ENCODE measurements at regions not wholly inside any gene's neighbourhood (a gene's known extent, or its start where the extent isn't known, plus 50 kb on each side); places are given as distances from the start of the nearest gene placed in this dataset.
"Not testable (repeated sequence)": the region's sequence is repeated elsewhere in the genome, so short reads cannot be mapped to it uniquely, and the experiment has no call there.

GRCh38 chr1:244106837-244107493 is 55.9 kb downstream of the ZBTB18 start:
- no peak for DNase-seq

GRCh38 chr1:244111027-244111426 is 59.9 kb downstream of the ZBTB18 start:
- DNase-seq, result no peak

GRCh38 chr1:244112041-244112440 is 61.0 kb downstream of the ZBTB18 start:
- no peak for DNase-seq

GRCh38 chr1:244112636-244113035 is 61.6 kb downstream of the ZBTB18 start:
- DNase-seq, result peak in 1 of 3 donors; percentile 91

GRCh38 chr1:244113532-244114320 is 62.6 kb downstream of the ZBTB18 start:
- DNase-seq, result peak in 1 of 3 donors; percentile 92

GRCh38 chr1:244114892-244115291 is 63.8 kb downstream of the ZBTB18 start:
- DNase-seq, result no peak

GRCh38 chr1:244116946-244117345 is 65.9 kb downstream of the ZBTB18 start:
- DNase-seq, result no peak

DNA sequence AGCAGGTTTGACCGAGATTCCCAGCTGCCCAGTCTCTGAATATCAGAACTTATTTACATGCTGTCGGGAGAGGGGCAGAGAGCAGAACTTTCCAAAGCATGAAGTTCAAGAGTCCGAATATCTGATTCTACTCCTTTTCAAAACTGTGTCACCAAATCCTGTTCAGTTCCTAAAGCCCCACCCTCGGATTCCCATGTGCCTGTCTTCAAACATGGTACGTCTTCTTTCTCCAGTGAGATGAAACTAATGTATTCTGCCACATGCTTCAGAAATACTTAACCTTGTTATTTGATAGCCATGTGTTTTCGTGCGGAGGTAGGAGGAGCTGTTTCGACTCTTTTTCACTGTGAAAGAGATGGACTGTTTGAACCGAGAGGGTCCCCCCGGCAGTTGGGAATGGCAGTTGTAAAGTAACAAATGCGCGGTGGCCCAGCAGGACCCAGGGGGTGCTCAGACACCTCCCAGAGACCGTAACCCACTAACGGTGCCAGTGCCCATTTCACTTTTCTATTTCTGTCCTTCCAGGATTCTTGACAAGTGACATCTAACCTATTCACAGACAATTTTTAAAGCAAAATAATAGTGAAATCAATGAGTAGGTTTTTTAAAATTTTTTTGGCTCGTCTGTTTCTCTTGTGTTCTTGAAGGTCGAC is 67.2 kb downstream of the ZBTB18 start:
- DNase-seq, result no peak

DNA sequence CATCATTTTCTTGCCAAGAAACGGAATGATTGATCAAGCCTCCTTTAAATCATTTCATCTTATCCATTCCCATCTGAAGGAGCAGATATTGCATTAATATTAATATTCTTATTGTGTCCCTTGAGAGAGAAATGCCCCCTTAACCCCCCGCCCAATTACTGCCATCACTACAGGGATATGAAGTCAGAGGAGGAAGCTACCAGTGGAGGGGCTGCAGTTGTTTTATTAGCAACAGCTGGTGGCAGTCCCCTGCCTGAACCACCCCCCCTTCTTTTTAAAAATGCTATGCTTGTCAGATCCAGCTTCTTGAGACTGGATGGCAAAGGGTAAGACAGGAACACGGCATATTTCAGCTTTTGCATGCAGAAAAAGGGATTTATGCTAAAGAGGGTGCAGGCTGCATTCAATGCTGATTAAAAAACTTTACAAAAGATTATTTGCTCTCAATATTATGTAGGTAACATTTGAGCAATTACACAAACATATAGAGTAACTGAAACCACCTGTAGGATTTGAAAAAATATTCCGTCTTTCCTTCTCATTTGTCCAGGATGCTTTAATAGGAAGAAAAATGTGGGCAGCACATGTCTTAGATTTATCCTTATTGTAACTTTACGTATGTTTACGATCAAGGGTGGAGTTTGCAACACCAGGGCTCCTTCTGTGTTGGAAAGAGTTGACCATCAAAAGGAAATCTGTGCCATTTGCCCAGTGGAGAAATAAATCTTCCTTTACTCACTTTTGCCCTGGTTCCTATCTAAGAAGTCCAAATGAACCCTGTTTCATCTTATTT is 77.7 kb downstream of the ZBTB18 start:
- no peak for DNase-seq

- no peak for DNase-seq
These were observed 86.2 kb downstream of the ZBTB18 start for GRCh38 chr1:244137276-244137675.

DNA sequence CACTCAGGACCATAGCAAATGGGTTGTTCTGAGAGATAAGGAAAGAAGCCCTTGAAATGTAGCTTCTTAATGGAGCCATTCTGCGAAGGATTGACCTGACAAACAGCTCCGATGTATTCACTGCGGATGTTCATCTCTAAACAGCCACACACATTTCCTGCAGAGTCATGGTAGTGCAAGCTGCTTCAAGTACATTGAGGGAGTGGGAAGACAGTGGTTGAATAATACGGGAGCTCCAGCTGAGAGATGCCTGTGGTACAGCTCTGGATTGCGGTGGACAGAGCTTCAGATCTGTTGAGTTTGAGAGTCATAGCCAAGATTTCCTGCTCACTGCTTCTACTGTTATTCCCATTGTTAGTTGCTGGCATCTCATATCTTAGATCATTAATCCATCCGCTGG is 86.6 kb downstream of the ZBTB18 start:
- no peak for DNase-seq

DNA sequence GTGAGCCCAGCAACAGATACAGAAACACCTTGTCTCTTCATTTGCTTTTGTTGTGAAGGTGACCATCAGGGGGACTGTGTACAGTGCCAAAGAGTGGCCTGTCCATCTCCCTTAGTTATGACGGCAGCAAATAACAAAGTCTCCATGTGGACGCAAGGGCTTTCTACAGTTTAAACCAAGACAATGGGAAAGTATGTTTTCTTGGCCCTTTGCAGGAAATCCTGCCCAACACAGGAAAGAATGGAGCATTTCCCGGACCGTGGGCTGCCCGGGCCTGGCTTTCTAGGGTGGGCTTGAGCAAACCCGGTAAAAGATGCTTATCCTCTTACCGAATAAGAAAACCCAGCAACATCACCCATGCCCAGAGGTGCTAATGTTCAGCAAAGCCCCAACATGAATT is 87.3 kb downstream of the ZBTB18 start:
- no peak for DNase-seq

GRCh38 chr1:244139655-244140054 is 88.6 kb downstream of the ZBTB18 start:
- DNase-seq, result no peak

DNA sequence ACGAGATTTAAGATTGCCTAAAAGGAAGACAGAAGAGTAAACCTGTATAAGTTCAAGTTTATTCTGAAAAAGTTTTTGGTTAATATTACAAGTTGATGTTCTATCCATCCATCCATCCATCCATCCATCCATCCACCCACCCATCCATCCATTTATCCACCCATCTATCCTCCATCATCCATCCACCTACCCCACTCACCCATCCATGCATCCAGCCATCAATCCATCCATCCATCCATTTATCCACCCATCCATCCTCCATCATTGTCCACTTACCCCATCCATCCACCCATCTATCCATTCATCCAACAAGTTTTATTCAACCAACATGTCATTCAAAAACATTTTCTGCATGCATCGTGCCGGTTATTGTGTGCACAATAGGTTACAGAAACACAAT is 89.3 kb downstream of the ZBTB18 start:
- no peak for DNase-seq

GRCh38 chr1:244144053-244144452 is 93.0 kb downstream of the ZBTB18 start:
- no peak for DNase-seq

- no peak for DNase-seq
These were observed 99.0 kb downstream of the ZBTB18 start for GRCh38 chr1:244150071-244150470.

DNA sequence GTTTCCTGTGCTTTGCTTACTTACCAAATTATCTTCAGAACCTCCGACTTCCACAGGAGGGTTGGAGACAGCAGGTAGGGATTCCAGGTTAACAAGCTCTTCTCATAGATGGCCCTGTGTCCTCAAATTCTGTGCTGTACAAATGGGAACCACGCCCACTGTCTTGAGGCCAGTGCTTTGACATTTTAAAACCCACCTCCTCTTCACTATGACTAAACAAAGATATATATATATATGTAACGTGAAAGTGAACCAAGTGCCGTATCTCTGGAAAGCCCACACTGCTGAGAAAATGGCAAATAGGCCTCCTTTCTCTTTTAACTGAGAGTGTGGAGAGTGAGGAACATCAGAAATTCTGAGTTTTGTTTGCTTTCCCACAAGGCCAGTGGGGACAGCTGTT is 99.6 kb downstream of the ZBTB18 start:
- DNase-seq, result no peak

DNA sequence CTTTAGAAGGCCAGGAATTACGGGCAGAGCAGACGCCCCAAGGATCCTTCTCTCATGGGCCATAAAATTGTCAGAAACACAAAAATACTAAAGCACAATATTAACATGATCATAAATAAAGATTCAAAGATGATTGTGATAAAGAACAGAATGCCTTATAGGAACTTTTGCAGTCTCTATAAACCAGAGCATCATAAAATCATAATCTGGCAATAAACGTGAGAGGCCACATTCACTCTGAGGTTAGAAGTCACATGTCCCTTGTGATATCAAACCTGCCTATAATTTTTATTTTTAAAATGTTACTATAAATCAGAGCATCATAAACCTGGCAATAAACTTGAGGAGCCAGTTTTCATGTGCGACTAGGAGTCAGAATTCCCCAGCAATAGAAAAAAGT is 100.5 kb downstream of the ZBTB18 start:
- no peak for DNase-seq

DNA sequence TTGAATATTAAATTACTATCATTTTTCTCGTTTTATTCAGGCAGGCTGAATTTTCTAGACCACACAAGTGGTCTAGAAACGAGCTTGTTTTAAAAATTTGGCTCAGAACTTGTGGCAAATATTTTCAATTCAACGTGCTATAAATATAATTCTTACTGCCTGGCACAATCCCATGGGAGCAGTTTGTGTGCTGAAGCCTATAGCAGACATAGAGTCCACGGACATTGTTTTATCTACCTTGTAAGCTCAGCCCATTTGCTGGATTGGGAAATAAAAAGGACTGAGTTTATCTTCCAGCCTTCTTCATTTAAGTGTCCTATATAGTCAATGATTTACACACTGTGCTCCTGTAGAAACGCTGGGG is 103.4 kb downstream of the ZBTB18 start:
- DNase-seq, result no peak

DNA sequence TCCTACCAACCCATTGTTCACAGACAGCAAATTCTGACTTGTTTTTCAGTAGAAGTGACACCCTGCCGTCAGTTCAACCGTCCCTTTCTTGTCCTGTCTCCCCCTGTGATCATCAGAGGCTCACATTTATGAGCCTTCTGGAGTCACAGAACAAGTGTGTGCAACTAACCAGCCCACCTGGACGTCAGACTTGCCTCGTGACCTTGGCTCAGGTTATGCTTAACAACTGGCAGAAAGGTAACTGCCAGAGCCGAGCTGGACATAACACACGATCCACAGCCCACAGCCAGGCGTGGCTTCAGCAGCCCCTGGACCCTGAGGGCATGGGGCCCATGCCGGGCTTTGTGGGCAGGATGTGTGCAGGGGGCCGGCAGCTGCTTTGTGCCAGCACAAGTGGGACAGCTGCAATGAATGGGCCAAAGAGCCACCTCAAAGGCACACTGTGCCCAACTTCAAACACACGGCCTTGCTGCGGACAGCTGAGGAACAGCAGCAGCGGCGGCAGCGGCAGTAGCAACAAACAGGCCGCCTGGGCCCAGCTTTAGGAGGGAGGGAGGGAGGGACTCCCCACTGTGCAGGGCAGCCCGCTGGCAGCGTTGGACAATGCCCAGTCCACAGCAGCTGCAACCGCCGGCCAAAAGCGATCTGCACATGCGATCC is 103.9 kb downstream of the ZBTB18 start:
- peak in 2 of 3 donors; percentile 61 to 73 for DNase-seq

DNA sequence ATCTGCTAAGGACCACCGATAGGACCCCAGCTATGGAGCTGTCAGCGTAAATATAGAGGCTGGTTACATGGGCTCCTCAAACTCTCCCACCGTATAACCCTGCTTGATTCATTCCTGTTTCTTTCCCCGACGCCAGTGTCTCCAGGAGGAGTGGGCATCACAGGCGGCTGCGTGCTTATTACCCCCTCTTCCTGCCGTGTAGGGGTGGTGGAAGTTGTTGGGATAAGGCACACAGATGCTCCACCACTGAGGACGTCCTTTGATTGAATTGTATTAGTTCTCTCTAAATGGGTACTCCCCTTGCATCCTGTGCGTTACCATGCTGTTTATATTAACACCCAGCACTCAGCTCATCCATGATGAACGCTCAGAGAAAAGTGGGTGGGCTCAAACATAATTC is 104.6 kb downstream of the ZBTB18 start:
- DNase-seq, result no peak

DNA sequence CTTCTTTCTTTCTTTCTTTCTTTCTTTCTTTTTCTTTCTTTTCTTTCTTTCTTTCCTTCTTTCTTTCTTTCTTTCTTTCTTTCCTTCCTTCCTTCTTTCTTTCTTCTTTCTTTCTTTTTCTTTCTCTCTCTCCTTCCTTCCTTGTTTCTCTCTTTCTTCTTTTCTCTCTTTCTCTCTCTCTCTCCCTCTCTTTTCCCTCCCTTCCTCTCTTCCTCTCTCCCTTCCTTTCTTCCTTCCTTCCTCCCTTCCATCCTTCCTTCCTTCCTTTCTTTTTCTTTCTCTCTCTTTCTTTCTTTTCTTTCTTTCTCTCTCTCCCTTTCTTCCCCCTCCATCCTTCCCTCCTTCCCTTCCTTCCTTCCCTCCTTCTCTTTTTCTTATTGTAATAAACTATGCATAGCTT is 105.5 kb downstream of the ZBTB18 start:
- not testable (repeated sequence) for DNase-seq
